NAMALWA (cell line): ENCODE measurements at regions not wholly inside any gene's neighbourhood (a gene's known extent, or its start where the extent isn't known, plus 50 kb on each side); places are given as distances from the start of the nearest gene placed in this dataset.
A peak's percentile ranks its signal among the peaks of the same experiment; 100 is the strongest.
"Not testable (repeated sequence)": the region's sequence is repeated elsewhere in the genome, so short reads cannot be mapped to it uniquely, and the experiment has no call there.

Source experiments
- DNase-seq: peaks from one replicate; pipeline ENCODE4 v3.0.0-alpha.2; 2015; ENCODE audit warnings: low spot score

DNA sequence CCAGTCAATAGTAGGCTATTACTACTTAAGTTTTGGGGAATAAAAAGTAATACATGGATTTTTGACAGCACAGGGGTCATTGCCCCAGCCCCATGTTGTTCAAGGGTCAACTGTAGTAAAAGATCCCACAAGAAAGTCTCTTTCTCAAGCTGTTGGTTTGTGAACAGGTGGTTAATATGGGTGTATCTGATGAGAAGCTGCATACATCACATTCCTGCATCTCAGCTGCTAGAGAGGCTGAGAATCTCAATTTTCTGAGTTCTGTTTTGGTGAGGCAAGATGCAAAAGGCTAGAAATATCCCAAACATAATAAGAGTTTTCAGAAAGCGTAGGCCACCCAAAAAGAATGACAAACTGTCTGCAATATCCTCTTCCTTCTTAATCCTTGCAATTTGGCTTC lies 76.8 kb upstream of the DAPK1 start:
- no peak for DNase-seq

DNA sequence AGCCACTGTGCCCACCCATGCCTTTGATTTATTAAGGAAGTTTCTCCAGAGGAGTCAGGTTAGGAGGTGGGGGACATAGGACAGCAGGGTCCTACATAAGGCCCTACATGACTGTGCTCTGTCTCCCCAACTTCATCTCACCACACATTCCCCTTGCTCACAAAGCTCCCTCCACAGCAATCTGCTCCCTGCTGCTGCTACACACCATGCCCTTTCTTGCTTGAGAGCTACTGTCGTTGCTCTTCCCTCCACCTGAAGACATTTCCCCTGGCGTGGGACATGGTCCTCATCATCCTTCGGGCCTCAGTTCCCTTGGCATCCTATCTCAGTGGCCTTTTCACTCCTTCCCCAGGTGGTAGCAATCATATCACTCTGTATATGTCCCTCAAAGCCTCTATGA lies 75.9 kb upstream of the DAPK1 start:
- DNase-seq: no peak

GRCh38 chr9:87422999-87423398 lies 74.7 kb upstream of the DAPK1 start:
- DNase-seq: no peak

- not testable (repeated sequence) for DNase-seq
Observed at GRCh38 chr9:87423885-87424284, 73.8 kb upstream of the DAPK1 start.

- DNase-seq: no peak
Observed at GRCh38 chr9:87425202-87425601, 72.5 kb upstream of the DAPK1 start.

DNA sequence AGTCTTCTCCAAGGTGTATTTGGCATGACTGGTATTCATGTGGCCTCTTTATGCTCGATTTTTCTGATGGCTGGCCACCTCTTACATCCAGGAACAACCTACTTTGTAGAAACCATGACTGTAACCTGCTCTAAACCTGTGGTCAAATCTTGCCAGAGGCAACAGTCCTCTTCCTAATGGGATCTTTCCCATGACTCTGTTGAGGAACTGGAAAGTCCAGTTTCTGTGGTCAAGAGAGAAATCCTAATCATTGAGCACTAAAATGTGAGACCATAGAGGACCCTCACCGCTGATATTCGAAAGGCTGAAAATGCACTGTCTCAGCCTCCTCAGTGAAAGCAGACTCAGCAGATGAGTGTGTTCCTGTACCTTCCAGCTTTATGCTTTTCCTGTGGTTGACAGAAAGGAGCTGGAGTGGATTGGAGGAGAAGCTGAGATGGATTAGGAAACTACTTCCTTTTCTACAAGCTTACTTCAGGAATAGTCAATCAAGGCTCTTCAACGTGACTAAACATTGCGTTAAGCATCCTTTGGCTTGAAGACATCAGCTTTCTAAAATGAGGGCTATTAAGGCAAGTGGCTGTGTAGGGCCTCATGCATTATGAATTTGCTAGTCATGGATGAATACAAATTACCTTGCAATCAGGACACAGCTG lies 69.7 kb upstream of the DAPK1 start:
- DNase-seq: no peak

GRCh38 chr9:87428659-87429058 lies 69.0 kb upstream of the DAPK1 start:
- DNase-seq: no peak

DNA sequence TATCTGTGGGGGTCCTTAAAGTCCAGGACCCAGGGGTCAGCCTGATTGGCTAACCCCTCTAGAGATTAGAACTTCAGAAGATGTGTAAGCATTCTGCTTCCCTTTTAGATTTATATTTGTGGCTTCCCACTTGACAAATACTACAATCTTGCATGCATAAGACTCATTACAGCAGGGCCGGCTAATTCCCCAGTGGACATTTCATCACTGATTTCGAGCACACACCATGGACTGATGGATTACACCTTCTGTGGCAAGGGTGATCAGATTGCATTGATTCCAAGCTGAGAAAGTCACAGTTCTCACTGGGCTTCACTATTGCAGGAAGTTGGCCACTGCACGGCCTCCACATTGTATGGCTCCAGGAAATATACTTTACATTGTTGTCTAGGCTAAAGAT lies 65.8 kb upstream of the DAPK1 start:
- DNase-seq: no peak

GRCh38 chr9:87433853-87434252 lies 63.8 kb upstream of the DAPK1 start:
- DNase-seq: no peak

GRCh38 chr9:87434366-87434765 lies 63.3 kb upstream of the DAPK1 start:
- no peak for DNase-seq

- no peak for DNase-seq
Observed at GRCh38 chr9:87435189-87435880, 62.3 kb upstream of the DAPK1 start.

- no peak for DNase-seq
Observed at GRCh38 chr9:87436716-87437115, 61.0 kb upstream of the DAPK1 start.

DNA sequence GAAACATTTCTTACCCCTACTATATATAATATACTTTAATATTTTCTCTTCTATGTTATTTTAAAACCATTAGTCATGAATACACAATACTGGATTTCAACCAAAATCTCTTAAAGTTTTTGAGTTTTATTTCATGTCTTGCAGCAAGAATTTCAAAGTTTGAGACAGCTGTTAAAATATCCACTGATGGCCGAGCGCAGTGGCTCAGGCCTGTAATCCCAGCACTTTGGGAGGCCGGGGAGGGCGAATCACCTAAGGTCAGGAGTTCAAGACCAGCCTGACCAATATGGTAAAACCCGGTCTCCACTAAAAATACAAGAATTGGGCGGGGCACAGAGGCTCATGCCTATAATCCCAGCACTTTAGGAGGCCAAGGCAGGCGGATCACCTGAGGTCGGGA lies 59.7 kb upstream of the DAPK1 start:
- no peak for DNase-seq

- DNase-seq: no peak
Observed at GRCh38 chr9:87441251-87441650, 56.4 kb upstream of the DAPK1 start.

DNA sequence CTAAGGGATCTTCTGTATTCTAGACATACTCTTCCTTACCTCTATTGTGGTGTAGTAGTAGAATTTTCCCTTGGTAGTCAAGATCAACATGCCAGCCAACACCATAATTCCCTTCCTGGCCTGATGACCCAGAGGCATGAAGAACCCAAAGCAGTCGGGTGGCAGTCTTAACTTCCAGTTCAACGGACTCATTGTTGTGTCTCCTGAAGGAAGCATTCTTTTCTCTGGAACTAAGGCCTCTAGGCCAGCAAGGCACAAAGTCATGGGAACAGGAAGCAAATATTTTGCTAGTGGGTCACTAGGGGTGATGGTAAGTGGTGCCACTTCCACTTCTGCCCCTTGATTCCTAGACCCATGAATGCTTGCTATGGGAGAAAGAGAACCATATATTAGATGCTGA lies 55.2 kb upstream of the DAPK1 start:
- no peak for DNase-seq

DNA sequence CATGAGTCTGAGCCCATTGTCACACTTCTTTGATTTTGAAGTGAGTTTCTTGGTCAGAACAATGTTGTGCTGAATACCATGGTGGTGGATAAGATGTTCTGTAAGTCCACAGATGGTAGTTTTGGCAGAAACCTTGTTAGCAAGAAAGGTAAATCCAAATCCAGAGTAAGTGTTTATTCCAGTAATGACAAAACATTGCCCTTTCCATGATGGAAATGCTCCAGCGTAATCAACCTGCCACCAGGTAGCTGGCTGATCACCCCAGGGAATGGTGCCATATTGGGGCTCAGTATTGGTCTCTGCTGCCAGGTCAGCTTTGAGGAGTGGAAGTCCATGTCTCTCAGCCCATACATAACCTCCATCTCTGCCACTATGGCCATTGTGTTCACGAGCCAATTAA lies 54.7 kb upstream of the DAPK1 start:
- no peak for DNase-seq

DNA sequence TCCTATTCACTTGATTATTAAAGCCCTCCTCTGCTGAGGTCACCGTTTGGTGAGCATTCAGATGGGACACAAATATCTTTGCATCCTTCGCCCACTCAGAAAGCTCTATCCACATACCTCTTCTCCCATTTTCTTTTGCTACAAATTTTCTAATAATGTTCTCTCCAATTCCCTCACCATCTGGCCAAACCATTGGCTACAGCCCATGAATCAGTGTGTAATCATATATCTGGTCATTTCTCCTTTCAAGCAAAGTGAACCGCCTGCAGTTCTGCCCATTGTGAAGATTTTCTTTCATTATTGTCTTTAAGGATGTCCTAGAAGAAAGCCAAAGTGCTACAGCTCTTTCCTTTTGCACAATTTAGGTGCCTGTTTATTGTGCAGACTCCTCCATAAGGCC lies 54.2 kb upstream of the DAPK1 start:
- no peak for DNase-seq

DNA sequence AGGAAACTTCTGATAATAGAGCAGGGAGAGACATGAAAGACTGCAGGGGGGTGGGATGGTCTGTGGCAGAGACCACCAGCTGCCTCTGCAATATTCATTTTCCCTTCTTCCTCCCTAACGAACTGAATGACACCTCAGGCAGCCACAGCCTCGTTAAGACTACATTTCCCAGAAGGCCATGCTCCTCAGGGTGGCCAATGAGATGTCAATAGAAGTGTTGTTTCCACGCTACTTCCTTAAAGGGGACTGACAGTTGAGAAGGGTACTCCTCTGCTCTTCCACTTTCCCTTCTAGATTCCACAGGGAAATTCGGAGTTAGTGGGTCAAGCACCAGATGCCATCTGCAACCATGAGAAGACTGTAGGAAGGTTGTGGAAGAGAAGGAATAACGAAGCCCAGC lies 52.0 kb upstream of the DAPK1 start:
- DNase-seq: peak; percentile 70

GRCh38 chr9:87446527-87446926 lies 51.1 kb upstream of the DAPK1 start:
- DNase-seq: no peak

GRCh38 chr9:87447547-87448432 lies 49.9 kb upstream of the DAPK1 start:
- DNase-seq: no peak
